ENCODE measurements at regions not wholly inside any gene's neighbourhood (a gene's known extent, or its start where the extent isn't known, plus 50 kb on each side); places are given as distances from the start of the nearest gene placed in this dataset.
A peak's percentile ranks its signal among the peaks of the same experiment; 100 is the strongest.

- no peaks in the 10 kb centered on the region for H3K9me3 ChIP-seq (replicated peaks in 1 of 2; ENCODE audit: control insufficient read depth in 1 of 2, insufficient read depth in 1 of 2, low read length in 2 of 2)
- 95% methylated on average over 6 of the region's 6 CpGs for WGBS (ENCODE audit: insufficient coverage)
- no peaks in the 10 kb centered on the region for H3K27me3 ChIP-seq (ENCODE audit: control insufficient read depth in 2 of 2, insufficient read depth in 2 of 2, low read length in 2 of 2)
- Mint-ChIP-seq H3K27me3 (ENCODE audit: low read depth in 3 of 3) (peaks cover 0 to 3% (median 2%) of the 10 kb centered on the region in 3 donors), H3K4me1 (peaks cover 23% of the 10 kb centered on the region), H3K36me3 (no peaks in the 10 kb centered on the region), H3K27ac (no peak overlapping the region), H3K9me3 (peaks cover 0 to 2% (median 0%) of the 10 kb centered on the region in 7 donors), H3K4me3 (no peak overlapping the region)
- H3K4me1 ChIP-seq (ENCODE audit: control insufficient read depth in 1 of 2, insufficient read depth in 2 of 2, low read length in 2 of 2): peaks cover 17 to 24% of the 10 kb centered on the region in 2 donors
- no peaks in the 10 kb centered on the region for H3K36me3 ChIP-seq (replicated peaks in 1 of 2; ENCODE audit: control insufficient read depth in 1 of 2, insufficient read depth in 2 of 2, low read length in 2 of 2)
- H3K79me2 ChIP-seq (ENCODE audit: insufficient read depth, low read length): no peaks in the 10 kb centered on the region
- H3K4me3 ChIP-seq (replicated peaks in 1 of 3; ENCODE audit: low read depth in 2 of 3, low read length in 3 of 3): no peak overlapping the region
- DNase-seq: no peak
- TF ChIP-seq CTCF (IDR thresholded peaks at IDR 0.05): no peak
- no peak overlapping the region for H3K4me2 ChIP-seq (replicated peaks; ENCODE audit: extremely low read depth, low read length, poor library complexity, severe bottlenecking)
- H3K9ac ChIP-seq (ENCODE audit: insufficient read depth, low read length, poor library complexity, severe bottlenecking): no peak overlapping the region
- H2AFZ ChIP-seq (ENCODE audit: insufficient read depth, low read depth, low read length, poor library complexity, severe bottlenecking): no peak overlapping the region
- H3K27ac ChIP-seq (ENCODE audit: low read depth in 1 of 2, low read length in 2 of 2): no peak overlapping the region
- intact Hi-C loops (cut with micrococcal nuclease): no loop called here
- H4K20me1 ChIP-seq (ENCODE audit: insufficient read depth, low read length): no peaks in the 10 kb centered on the region
Observed at GRCh38 chr19:31095100-31095804, 254.0 kb downstream of the TSHZ3 start.

GRCh38 chr19:31092274-31092673 lies 257.0 kb downstream of the TSHZ3 start:
- Histone ChIP-seq H2AFZ (ENCODE audit: insufficient read depth, low read depth, low read length, poor library complexity, severe bottlenecking) (no peak overlapping the region), H3K27me3 (ENCODE audit: control insufficient read depth in 2 of 2, insufficient read depth in 2 of 2, low read length in 2 of 2) (no peaks in the 10 kb centered on the region), H4K20me1 (ENCODE audit: insufficient read depth, low read length) (no peaks in the 10 kb centered on the region), H3K9ac (ENCODE audit: insufficient read depth, low read length, poor library complexity, severe bottlenecking) (no peak overlapping the region), H3K9me3 (replicated peaks in 1 of 2; ENCODE audit: control insufficient read depth in 1 of 2, insufficient read depth in 1 of 2, low read length in 2 of 2) (no peaks in the 10 kb centered on the region), H3K36me3 (replicated peaks in 1 of 2; ENCODE audit: control insufficient read depth in 1 of 2, insufficient read depth in 2 of 2, low read length in 2 of 2) (no peaks in the 10 kb centered on the region), H3K4me2 (replicated peaks; ENCODE audit: extremely low read depth, low read length, poor library complexity, severe bottlenecking) (no peak overlapping the region), H3K4me3 (replicated peaks in 1 of 3; ENCODE audit: low read depth in 2 of 3, low read length in 3 of 3) (no peak overlapping the region), H3K27ac (ENCODE audit: low read depth in 1 of 2, low read length in 2 of 2) (no peak overlapping the region), H3K4me1 (ENCODE audit: control insufficient read depth in 1 of 2, insufficient read depth in 2 of 2, low read length in 2 of 2) (peaks cover 27 to 29% of the 10 kb centered on the region in 2 donors), H3K79me2 (ENCODE audit: insufficient read depth, low read length) (no peaks in the 10 kb centered on the region)
- peak; percentile 6 to 47 (median 7) for DNase-seq
- Mint-ChIP-seq H3K9me3 (peaks cover 0 to 3% (median 0%) of the 10 kb centered on the region in 7 donors), H3K27me3 (ENCODE audit: low read depth in 3 of 3) (peaks cover 0 to 5% (median 3%) of the 10 kb centered on the region in 3 donors), H3K36me3 (no peaks in the 10 kb centered on the region), H3K4me3 (no peak overlapping the region), H3K27ac (peak overlapping the region in 1 of 7 donors; percentile 28), H3K4me1 (peaks cover 28% of the 10 kb centered on the region)
- WGBS (ENCODE audit: insufficient coverage): 3% methylated on average over 8 of the region's 11 CpGs
- intact Hi-C loops (cut with micrococcal nuclease): no loop called here
- TF ChIP-seq CTCF (IDR thresholded peaks at IDR 0.05): no peak
